ENCODE measurements at regions not wholly inside any gene's neighbourhood (a gene's known extent, or its start where the extent isn't known, plus 50 kb on each side); places are given as distances from the start of the nearest gene placed in this dataset.
"Not testable (repeated sequence)": the region's sequence is repeated elsewhere in the genome, so short reads cannot be mapped to it uniquely, and the experiment has no call there.

GRCh38 chr1:229710746-229711145 is 84.7 kb downstream of the URB2 start:
- Mint-ChIP-seq H3K4me3 (no peak overlapping the region), H3K4me1 (no peaks in the 10 kb centered on the region), H3K27ac (peak overlapping the region in 1 of 10 donors; percentile 43), H3K36me3 (peaks cover 0 to 13% (median 3%) of the 10 kb centered on the region in 3 donors), H3K9me3 (peaks cover 0 to 17% (median 13%) of the 10 kb centered on the region in 9 donors), H3K27me3 (peaks cover 0 to 10% (median 4%) of the 10 kb centered on the region in 5 donors)
- DNase-seq: no peak
- POLR2A ChIA-PET: no interaction called here
- no peak for ATAC-seq

GRCh38 chr1:229714306-229714705 is 88.3 kb downstream of the URB2 start:
- Mint-ChIP-seq H3K36me3 (peaks cover 0 to under 1% (median 0%) of the 10 kb centered on the region in 3 donors), H3K27me3 (peaks cover 0 to 10% (median 3%) of the 10 kb centered on the region in 5 donors), H3K4me1 (no peaks in the 10 kb centered on the region), H3K4me3 (no peak overlapping the region), H3K27ac (no peak overlapping the region), H3K9me3 (peaks cover 0 to 2% (median 0%) of the 10 kb centered on the region in 9 donors)
- ATAC-seq: no peak
- DNase-seq: no peak
- POLR2A ChIA-PET: no interaction called here

DNA sequence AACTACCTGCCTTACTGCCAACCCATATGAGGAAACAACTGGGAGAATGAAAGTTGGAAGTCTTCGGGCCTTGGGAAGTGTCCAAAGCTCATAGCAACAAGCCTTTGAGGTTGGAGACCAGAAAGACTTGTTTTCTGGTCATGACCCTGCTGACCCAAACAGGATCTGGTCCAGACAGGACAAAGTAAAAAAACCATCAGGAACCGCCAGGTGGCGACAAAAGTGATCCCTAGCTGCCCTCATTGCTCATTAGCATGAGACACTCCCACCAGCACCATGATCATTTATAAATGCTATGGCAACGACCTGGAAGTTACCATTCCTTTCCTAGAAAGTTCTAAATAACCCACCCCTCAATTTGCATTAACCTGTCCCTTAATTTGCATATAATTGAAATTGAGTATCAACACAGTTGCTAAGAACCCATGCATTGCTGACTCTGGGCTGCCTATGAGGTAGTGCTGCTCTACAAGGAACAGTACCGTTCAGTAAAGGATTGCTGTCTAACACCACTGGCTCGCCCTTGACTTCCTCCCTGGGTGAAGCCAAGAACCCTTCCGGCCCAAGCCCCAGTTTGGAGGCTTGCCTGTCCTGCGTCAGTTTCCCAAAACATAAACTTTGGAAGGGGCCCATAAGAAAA is 89.0 kb downstream of the URB2 start:
- H3K4me3 Mint-ChIP-seq: no peak overlapping the region
- POLR2A ChIA-PET: no interaction called here
- peaks cover 0 to 8% (median under 1%) of the 10 kb centered on the region in 5 donors for H3K27me3 Mint-ChIP-seq
- H3K9me3 Mint-ChIP-seq: peaks cover 0 to 5% (median 0%) of the 10 kb centered on the region in 9 donors
- ATAC-seq (no peak), DNase-seq (no peak)
- peaks cover 0 to 6% (median 2%) of the 10 kb centered on the region in 3 donors for H3K36me3 Mint-ChIP-seq
- H3K27ac Mint-ChIP-seq: no peak overlapping the region
- no peaks in the 10 kb centered on the region for H3K4me1 Mint-ChIP-seq

- Mint-ChIP-seq H3K9me3 (peaks cover 0 to 10% (median 0%) of the 10 kb centered on the region in 9 donors), H3K4me1 (no peaks in the 10 kb centered on the region), H3K36me3 (peaks cover 0 to 9% (median 2%) of the 10 kb centered on the region in 3 donors), H3K4me3 (no peak overlapping the region), H3K27ac (no peak overlapping the region), H3K27me3 (peaks cover 0 to 3% (median 0%) of the 10 kb centered on the region in 5 donors)
- ATAC-seq: no peak
- POLR2A ChIA-PET: no interaction called here
- no peak for DNase-seq
Measured at GRCh38 chr1:229716069-229716468, 90.0 kb downstream of the URB2 start.

GRCh38 chr1:229716704-229717103 is 90.7 kb downstream of the URB2 start:
- no peak for DNase-seq
- no peak overlapping the region for H3K4me3 Mint-ChIP-seq
- no peak for ATAC-seq
- peak overlapping the region in 1 of 10 donors; percentile 37 for H3K27ac Mint-ChIP-seq
- POLR2A ChIA-PET: no interaction called here
- peaks cover 0 to 9% (median 2%) of the 10 kb centered on the region in 3 donors for H3K36me3 Mint-ChIP-seq
- H3K27me3 Mint-ChIP-seq: peaks cover 0 to 7% (median 1%) of the 10 kb centered on the region in 5 donors
- peaks cover 0 to 16% (median 2%) of the 10 kb centered on the region in 9 donors for H3K9me3 Mint-ChIP-seq
- H3K4me1 Mint-ChIP-seq: no peaks in the 10 kb centered on the region

GRCh38 chr1:229717786-229718576 is 91.9 kb downstream of the URB2 start:
- POLR2A ChIA-PET: no interaction called here
- Mint-ChIP-seq H3K27me3 (peaks cover 0 to 7% (median 1%) of the 10 kb centered on the region in 5 donors), H3K4me3 (no peak overlapping the region), H3K27ac (no peak overlapping the region), H3K36me3 (peaks cover 0 to 12% (median 2%) of the 10 kb centered on the region in 3 donors), H3K9me3 (peaks cover 0 to 17% (median 2%) of the 10 kb centered on the region in 9 donors), H3K4me1 (no peaks in the 10 kb centered on the region)
- no peak for ATAC-seq
- DNase-seq: no peak

GRCh38 chr1:229726061-229726460 is 100.0 kb downstream of the URB2 start:
- POLR2A ChIA-PET: no interaction called here
- Mint-ChIP-seq H3K4me3 (no peak overlapping the region), H3K4me1 (no peaks in the 10 kb centered on the region), H3K27ac (no peak overlapping the region), H3K9me3 (peaks cover 0 to 8% (median 2%) of the 10 kb centered on the region in 9 donors), H3K27me3 (peaks cover 0 to 4% (median 3%) of the 10 kb centered on the region in 5 donors), H3K36me3 (peaks cover 0 to 4% (median 0%) of the 10 kb centered on the region in 3 donors)
- ATAC-seq (no peak), DNase-seq (no peak)

DNA sequence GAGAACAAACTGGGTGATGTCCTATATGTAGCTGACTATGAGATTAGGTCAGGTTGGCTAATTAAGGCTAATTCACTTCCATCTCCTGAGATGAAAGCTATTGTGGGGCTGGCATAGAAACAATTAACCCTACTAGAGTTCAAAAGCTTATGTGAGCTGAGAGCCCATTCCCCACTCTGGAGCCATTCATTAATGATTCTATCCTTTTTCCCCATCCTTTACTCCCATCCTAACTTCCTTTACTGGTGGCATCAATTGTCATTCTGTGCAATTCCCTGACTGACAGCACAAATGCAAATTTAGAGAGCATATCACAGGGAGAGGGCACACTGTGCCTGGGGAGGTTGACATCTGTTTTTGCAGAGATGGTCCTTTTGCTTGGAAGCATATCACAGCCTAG is 103.9 kb downstream of the URB2 start:
- Mint-ChIP-seq H3K27me3 (peaks cover 0 to 8% (median 1%) of the 10 kb centered on the region in 5 donors), H3K27ac (no peak overlapping the region), H3K4me1 (no peaks in the 10 kb centered on the region), H3K9me3 (peaks cover 0 to 5% (median 0%) of the 10 kb centered on the region in 9 donors), H3K4me3 (no peak overlapping the region), H3K36me3 (peaks cover 0 to 5% (median 0%) of the 10 kb centered on the region in 3 donors)
- ATAC-seq: no peak
- DNase-seq: no peak
- POLR2A ChIA-PET: no interaction called here

- POLR2A ChIA-PET: no interaction called here
- DNase-seq: no peak
- H3K27me3 Mint-ChIP-seq: peaks cover 0 to 8% (median 1%) of the 10 kb centered on the region in 5 donors
- peaks cover 0 to 5% (median 0%) of the 10 kb centered on the region in 3 donors for H3K36me3 Mint-ChIP-seq
- no peak overlapping the region for H3K4me3 Mint-ChIP-seq
- H3K27ac Mint-ChIP-seq: no peak overlapping the region
- H3K4me1 Mint-ChIP-seq: no peaks in the 10 kb centered on the region
- peaks cover 0 to 7% (median 0%) of the 10 kb centered on the region in 9 donors for H3K9me3 Mint-ChIP-seq
- ATAC-seq: no peak
Measured at GRCh38 chr1:229730573-229730972, 104.5 kb downstream of the URB2 start.

DNA sequence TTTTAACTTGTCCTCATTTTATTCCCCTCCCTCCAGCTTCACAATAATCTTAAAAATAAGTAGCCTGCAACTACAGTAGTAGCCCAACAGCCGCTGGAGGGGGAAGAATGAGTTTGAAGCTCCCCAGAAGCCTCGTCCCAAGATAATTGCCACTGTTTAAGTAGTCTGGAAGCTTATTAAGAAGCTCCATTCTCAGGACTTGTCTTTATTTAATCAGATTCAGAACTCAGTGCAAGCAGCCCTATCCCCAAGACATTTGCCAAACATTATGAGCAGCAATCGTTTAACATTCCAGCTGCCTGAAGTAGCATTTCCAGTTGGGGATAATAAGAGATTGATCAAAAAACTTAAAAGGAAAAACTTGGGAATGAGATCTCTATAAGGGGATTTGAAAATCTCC is 106.0 kb downstream of the URB2 start:
- Mint-ChIP-seq H3K4me3 (no peak overlapping the region), H3K9me3 (peaks cover 0 to 19% (median 6%) of the 10 kb centered on the region in 9 donors), H3K27ac (no peak overlapping the region), H3K4me1 (no peaks in the 10 kb centered on the region), H3K36me3 (peaks cover 0 to 18% (median 6%) of the 10 kb centered on the region in 3 donors), H3K27me3 (peaks cover 0 to 8% (median 1%) of the 10 kb centered on the region in 5 donors)
- ATAC-seq (no peak), DNase-seq (no peak)
- POLR2A ChIA-PET: no interaction called here

- H3K4me1 Mint-ChIP-seq: no peaks in the 10 kb centered on the region
- peaks cover 0 to 8% (median 0%) of the 10 kb centered on the region in 5 donors for H3K27me3 Mint-ChIP-seq
- peaks cover 0 to 32% (median 14%) of the 10 kb centered on the region in 9 donors for H3K9me3 Mint-ChIP-seq
- H3K4me3 Mint-ChIP-seq: no peak overlapping the region
- peaks cover 0 to 26% (median 16%) of the 10 kb centered on the region in 3 donors for H3K36me3 Mint-ChIP-seq
- H3K27ac Mint-ChIP-seq: no peak overlapping the region
- no peak for DNase-seq
- no peak for ATAC-seq
- POLR2A ChIA-PET: no interaction called here
Measured at GRCh38 chr1:229736376-229736775, 110.3 kb downstream of the URB2 start.

DNA sequence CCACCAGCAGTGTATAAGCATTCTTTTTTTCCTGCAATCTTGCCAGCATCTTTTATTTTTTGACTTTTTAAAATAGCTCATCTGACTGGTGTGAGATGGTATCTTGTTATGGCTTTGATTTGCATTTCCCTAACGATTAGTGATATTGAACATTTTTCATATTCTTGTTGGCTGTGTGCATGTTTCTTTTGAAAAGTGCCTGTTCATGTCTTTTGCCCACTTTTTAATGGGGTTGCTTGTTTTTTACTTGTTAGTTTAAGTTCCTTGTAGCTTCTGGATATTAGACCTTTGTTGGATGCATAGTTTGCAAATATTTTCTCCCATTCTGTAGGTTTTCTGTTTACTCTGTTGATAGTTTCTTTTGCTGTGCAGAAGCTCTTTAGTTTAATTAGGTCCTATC is 116.6 kb downstream of the URB2 start:
- H3K4me1 Mint-ChIP-seq, H3K4me3 Mint-ChIP-seq, ATAC-seq, POLR2A ChIA-PET, H3K27ac Mint-ChIP-seq, DNase-seq: not testable (repeated sequence)
- Mint-ChIP-seq H3K27me3 (peaks cover 3 to 15% (median 9%) of the 10 kb centered on the region in 5 donors), H3K36me3 (peaks cover 0 to 33% (median 6%) of the 10 kb centered on the region in 3 donors), H3K9me3 (peaks cover 0 to 32% (median 12%) of the 10 kb centered on the region in 9 donors)

- peaks cover 0 to 1% (median 0%) of the 10 kb centered on the region in 3 donors for H3K36me3 Mint-ChIP-seq
- peaks cover 0 to 4% (median 0%) of the 10 kb centered on the region in 9 donors for H3K9me3 Mint-ChIP-seq
- H3K27ac Mint-ChIP-seq: no peak overlapping the region
- H3K27me3 Mint-ChIP-seq: peaks cover 7 to 19% (median 12%) of the 10 kb centered on the region in 5 donors
- H3K4me3 Mint-ChIP-seq: no peak overlapping the region
- no peak for ATAC-seq
- no peak for DNase-seq
- peaks cover 6 to 15% (median 13%) of the 10 kb centered on the region in 4 donors for H3K4me1 Mint-ChIP-seq
- POLR2A ChIA-PET: no interaction called here
Measured at GRCh38 chr1:229749992-229750391, 123.9 kb downstream of the URB2 start.

Data from naive thymus-derived CD8-positive, alpha-beta T cell (primary cell).